ENCODE measurements at regions not wholly inside any gene's neighbourhood (a gene's known extent, or its start where the extent isn't known, plus 50 kb on each side); places are given as distances from the start of the nearest gene placed in this dataset.

DNA sequence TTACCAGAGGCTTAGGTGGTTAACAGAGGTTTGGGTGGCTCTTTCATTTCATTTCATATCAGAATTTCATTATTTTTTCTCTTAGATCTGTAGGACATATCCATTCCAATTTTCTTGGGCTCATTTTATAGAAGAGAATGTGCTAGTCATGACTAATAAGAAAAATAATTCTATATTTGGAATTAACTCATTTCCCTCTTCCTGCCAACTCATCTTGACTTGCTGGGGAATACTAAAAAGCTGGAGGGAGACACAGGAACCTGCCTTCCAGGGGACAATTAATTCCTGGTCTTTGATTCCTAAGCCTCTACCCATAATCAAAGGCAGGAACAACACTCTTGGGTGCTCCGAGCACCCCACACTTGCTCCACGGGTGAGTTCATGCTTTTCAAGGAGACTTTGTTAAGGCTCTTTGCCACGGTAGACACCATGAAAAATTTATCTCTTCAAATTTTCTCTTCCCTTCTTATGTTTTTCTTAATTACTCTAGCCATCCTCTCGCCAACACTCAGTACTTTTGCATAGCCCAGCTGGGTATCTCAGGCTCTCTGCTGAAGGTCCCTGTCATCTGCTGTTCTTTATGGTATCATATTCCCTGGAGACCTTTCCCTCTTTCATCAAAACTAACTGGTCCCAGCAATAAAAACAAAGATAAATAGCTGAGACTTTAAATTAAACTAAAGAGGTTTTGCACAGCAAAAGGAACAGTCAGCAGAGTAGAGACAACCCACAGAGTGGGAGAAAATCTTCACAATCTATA lies 273.9 kb downstream of the NPR3 start:
- Mint-ChIP-seq H3K9me3 (peaks cover 4 to 6% of the 10 kb centered on the region in 2 donors), H3K27me3 (ENCODE audit: low read depth in 2 of 2) (peaks cover 0 to 2% of the 10 kb centered on the region in 2 donors), H3K27ac (no peak overlapping the region), H3K36me3 (no peaks in the 10 kb centered on the region), H3K4me3 (no peak overlapping the region), H3K4me1 (no peaks in the 10 kb centered on the region)
- Histone ChIP-seq H3K27me3 (ENCODE audit: control insufficient read depth, insufficient read depth, low read length) (no peaks in the 10 kb centered on the region), H3K4me1 (ENCODE audit: control insufficient read depth, insufficient read depth, low read length) (no peaks in the 10 kb centered on the region), H3K9me3 (ENCODE audit: control insufficient read depth, insufficient read depth, low read length) (no peaks in the 10 kb centered on the region), H3K4me3 (ENCODE audit: low read length) (no peak overlapping the region), H3K27ac (ENCODE audit: low read length) (no peak overlapping the region), H3K36me3 (ENCODE audit: control insufficient read depth, insufficient read depth, low read length) (no peaks in the 10 kb centered on the region)
- WGBS (ENCODE audit: insufficient coverage), result 90% methylated on average over 4 of the region's 4 CpGs
- TF ChIP-seq CTCF (IDR thresholded peaks at IDR 0.05), result no peak
- intact Hi-C loops (cut with micrococcal nuclease), result no loop called here
- DNase-seq, result no peak
- ATAC-seq, result no peak

GRCh38 chr5:32989815-32990214 lies 278.7 kb downstream of the NPR3 start:
- WGBS (ENCODE audit: insufficient coverage), result 87% methylated on average over 5 of the region's 5 CpGs
- H3K36me3 ChIP-seq (ENCODE audit: control insufficient read depth, insufficient read depth, low read length), result no peaks in the 10 kb centered on the region
- H3K4me3 ChIP-seq (ENCODE audit: low read length), result no peak overlapping the region
- Mint-ChIP-seq H3K27ac (no peak overlapping the region), H3K27me3 (ENCODE audit: low read depth in 2 of 2) (no peaks in the 10 kb centered on the region), H3K36me3 (no peaks in the 10 kb centered on the region), H3K4me3 (no peak overlapping the region), H3K9me3 (peaks cover 4 to 7% of the 10 kb centered on the region in 2 donors), H3K4me1 (no peaks in the 10 kb centered on the region)
- H3K4me1 ChIP-seq (ENCODE audit: control insufficient read depth, insufficient read depth, low read length), result no peaks in the 10 kb centered on the region
- DNase-seq (no peak), ATAC-seq (no peak)
- no peaks in the 10 kb centered on the region for H3K27me3 ChIP-seq (ENCODE audit: control insufficient read depth, insufficient read depth, low read length)
- no peak overlapping the region for H3K27ac ChIP-seq (ENCODE audit: low read length)
- TF ChIP-seq CTCF (IDR thresholded peaks at IDR 0.05), result no peak
- no peaks in the 10 kb centered on the region for H3K9me3 ChIP-seq (ENCODE audit: control insufficient read depth, insufficient read depth, low read length)
- intact Hi-C loops (cut with micrococcal nuclease), result no loop called here

DNA sequence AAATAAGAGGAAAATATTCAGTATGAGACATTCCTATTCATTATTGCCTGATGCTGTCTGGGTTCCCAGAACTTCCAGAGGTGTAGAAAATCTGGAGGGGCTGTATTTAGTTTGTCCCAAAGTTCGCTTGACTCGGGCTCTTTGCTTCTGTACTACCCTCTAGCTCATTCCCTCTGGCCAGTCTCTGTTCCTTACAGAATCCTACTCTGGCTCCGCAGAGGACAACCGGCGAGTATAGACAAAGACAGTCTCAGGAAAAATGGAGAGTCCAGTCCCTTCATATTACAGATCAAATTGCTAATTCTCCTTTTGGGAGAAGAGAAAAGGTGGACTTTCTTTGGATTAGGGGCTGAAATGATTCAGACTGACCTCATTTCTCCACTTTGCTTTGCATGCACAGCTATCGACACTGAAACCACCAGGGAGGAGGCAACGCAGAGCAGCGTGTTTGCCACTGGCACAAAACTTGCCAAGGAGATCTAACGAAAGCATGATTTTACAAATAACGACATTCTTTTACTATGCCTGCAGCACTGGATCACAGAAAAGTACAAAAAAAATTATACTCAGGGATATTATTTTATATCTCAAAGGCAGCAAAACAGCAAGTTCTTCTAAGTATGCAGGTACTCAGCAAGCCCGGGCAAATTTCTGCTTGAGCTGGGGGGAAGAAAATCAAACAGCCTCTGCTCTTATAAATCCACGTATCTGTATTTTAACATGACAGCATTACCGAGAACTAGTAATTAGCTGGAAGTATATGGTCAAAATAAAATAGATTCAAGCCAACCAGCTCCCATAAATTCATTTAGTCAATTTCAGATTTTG lies 279.7 kb downstream of the NPR3 start:
- Mint-ChIP-seq H3K4me3 (no peak overlapping the region), H3K27me3 (ENCODE audit: low read depth in 2 of 2) (no peaks in the 10 kb centered on the region), H3K9me3 (peaks cover 4 to 6% of the 10 kb centered on the region in 2 donors), H3K27ac (no peak overlapping the region), H3K4me1 (no peaks in the 10 kb centered on the region), H3K36me3 (no peaks in the 10 kb centered on the region)
- WGBS (ENCODE audit: insufficient coverage), result 98% methylated on average over 11 of the region's 13 CpGs
- Histone ChIP-seq H3K36me3 (ENCODE audit: control insufficient read depth, insufficient read depth, low read length) (no peaks in the 10 kb centered on the region), H3K4me1 (ENCODE audit: control insufficient read depth, insufficient read depth, low read length) (no peaks in the 10 kb centered on the region), H3K9me3 (ENCODE audit: control insufficient read depth, insufficient read depth, low read length) (no peaks in the 10 kb centered on the region), H3K27me3 (ENCODE audit: control insufficient read depth, insufficient read depth, low read length) (no peaks in the 10 kb centered on the region), H3K4me3 (ENCODE audit: low read length) (no peak overlapping the region), H3K27ac (ENCODE audit: low read length) (no peak overlapping the region)
- ATAC-seq, result no peak
- no peak for DNase-seq
- intact Hi-C loops (cut with micrococcal nuclease), result no loop called here
- no peak for TF ChIP-seq CTCF (IDR thresholded peaks at IDR 0.05)

All from natural killer cell (primary cell).